ENCODE measurements at regions not wholly inside any gene's neighbourhood (a gene's known extent, or its start where the extent isn't known, plus 50 kb on each side); places are given as distances from the start of the nearest gene placed in this dataset.

- TF ChIP-seq, protein P1, sequence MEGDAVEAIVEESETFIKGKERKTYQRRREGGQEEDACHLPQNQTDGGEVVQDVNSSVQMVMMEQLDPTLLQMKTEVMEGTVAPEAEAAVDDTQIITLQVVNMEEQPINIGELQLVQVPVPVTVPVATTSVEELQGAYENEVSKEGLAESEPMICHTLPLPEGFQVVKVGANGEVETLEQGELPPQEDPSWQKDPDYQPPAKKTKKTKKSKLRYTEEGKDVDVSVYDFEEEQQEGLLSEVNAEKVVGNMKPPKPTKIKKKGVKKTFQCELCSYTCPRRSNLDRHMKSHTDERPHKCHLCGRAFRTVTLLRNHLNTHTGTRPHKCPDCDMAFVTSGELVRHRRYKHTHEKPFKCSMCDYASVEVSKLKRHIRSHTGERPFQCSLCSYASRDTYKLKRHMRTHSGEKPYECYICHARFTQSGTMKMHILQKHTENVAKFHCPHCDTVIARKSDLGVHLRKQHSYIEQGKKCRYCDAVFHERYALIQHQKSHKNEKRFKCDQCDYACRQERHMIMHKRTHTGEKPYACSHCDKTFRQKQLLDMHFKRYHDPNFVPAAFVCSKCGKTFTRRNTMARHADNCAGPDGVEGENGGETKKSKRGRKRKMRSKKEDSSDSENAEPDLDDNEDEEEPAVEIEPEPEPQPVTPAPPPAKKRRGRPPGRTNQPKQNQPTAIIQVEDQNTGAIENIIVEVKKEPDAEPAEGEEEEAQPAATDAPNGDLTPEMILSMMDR (IDR thresholded peaks at IDR 0.05; ENCODE audit: borderline replicate concordance, control extremely low read depth, extremely low read depth, insufficient read depth, missing control alignments): peak; percentile 40
- DNase-seq (ENCODE audit: low spot score): no peak
- in situ Hi-C loops (cut with MboI; ENCODE audit: low sequenced_read_pairs, unreplicated experiment): no loop called here
These were observed 80.3 kb upstream of the LSM6 start for GRCh38 chr4:146095091-146095690.

DNA sequence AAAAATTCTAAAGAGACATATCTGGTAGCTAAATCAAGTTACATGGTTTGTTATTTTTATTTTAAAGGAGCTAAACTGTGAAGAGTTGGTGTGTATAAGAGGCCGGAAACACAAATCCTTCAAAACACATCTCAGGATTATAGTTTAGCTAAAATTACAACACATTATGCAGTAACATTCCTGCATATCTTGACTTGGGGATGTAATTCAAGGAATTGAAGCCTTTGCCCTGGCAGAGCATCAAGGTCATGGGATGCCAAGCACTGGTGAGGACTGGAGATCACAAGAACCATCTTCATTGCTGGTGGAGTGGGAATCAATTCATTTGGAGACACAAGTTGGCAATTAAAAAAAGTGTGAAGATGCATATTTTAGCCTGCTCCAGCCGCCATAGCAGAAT, 86.8 kb upstream of the LSM6 start:
- in situ Hi-C loops (cut with MboI; ENCODE audit: low sequenced_read_pairs, unreplicated experiment): no loop called here
- TF ChIP-seq, protein P1 (IDR thresholded peaks at IDR 0.05; ENCODE audit: borderline replicate concordance, control extremely low read depth, extremely low read depth, insufficient read depth, missing control alignments): no peak
- DNase-seq (ENCODE audit: low spot score): no peak

GRCh38 chr4:146087856-146088255, 87.7 kb upstream of the LSM6 start:
- in situ Hi-C loops (cut with MboI; ENCODE audit: low sequenced_read_pairs, unreplicated experiment): no loop called here
- TF ChIP-seq, protein P1 (IDR thresholded peaks at IDR 0.05; ENCODE audit: borderline replicate concordance, control extremely low read depth, extremely low read depth, insufficient read depth, missing control alignments): no peak

DNA sequence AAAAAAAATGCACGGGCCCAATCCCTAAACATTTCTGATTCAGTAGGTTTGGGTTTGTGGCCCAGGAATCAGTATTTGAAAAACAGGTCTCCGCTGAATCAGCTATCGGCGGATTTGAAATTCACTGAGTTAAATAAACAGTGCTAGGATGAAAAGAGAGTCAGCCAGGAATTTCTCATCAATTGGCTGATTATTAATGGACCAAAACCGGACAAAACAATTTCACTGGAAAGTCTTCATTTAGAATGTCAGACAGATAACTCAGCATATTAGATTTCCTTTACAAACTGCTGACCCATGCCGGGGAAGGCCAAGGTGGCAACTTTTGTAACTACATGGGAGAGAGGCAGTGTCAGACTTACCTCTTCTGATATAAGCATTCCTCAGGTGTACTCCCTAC, 99.4 kb upstream of the LSM6 start:
- TF ChIP-seq, protein P1 (IDR thresholded peaks at IDR 0.05; ENCODE audit: borderline replicate concordance, control extremely low read depth, extremely low read depth, insufficient read depth, missing control alignments): no peak
- in situ Hi-C loops (cut with MboI; ENCODE audit: low sequenced_read_pairs, unreplicated experiment): no loop called here
- DNase-seq (ENCODE audit: low spot score): no peak

More at GRCh38 chr4:146087856-146088255, 87.7 kb upstream of the LSM6 start:
- no peak for DNase-seq (ENCODE audit: low spot score)

GRCh38 chr4:146073517-146073916, 102.0 kb upstream of the LSM6 start:
- in situ Hi-C loops (cut with MboI; ENCODE audit: low sequenced_read_pairs, unreplicated experiment): no loop called here
- TF ChIP-seq, protein P1 (IDR thresholded peaks at IDR 0.05; ENCODE audit: borderline replicate concordance, control extremely low read depth, extremely low read depth, insufficient read depth, missing control alignments): no peak
- DNase-seq (ENCODE audit: low spot score): no peak

DNA sequence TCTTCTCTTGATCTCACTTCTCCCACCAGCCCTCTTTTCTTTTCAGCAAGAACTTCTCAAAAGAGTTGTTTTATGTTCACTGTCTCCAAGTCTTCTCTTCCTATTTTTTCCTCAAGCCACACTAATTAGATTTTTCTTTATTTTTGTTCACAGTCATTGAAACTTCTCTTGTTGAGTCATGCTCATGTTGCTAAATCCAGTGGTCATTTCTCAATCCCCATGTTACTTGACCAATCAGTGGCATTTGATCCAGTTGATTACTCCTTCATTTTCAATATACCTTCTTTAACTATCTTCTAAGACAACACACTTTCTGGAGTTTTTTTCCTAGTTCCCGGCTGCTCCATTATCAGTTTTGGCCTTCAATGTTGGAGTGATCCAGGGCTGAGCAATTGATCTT, 103.1 kb upstream of the LSM6 start:
- in situ Hi-C loops (cut with MboI; ENCODE audit: low sequenced_read_pairs, unreplicated experiment): no loop called here
- no peak for DNase-seq (ENCODE audit: low spot score)
- TF ChIP-seq, protein P1 (IDR thresholded peaks at IDR 0.05; ENCODE audit: borderline replicate concordance, control extremely low read depth, extremely low read depth, insufficient read depth, missing control alignments): no peak

Data from GM13976 (cell line).